Effector memory CD4-positive, alpha-beta T cell (primary cell): ENCODE measurements at regions not wholly inside any gene's neighbourhood (a gene's known extent, or its start where the extent isn't known, plus 50 kb on each side); places are given as distances from the start of the nearest gene placed in this dataset.
"Not testable (repeated sequence)": the region's sequence is repeated elsewhere in the genome, so short reads cannot be mapped to it uniquely, and the experiment has no call there.

ENCODE experiments used
- DNase-seq, 3 donors: peaks; one replicate each; pipeline ENCODE4 v3.0.0-alpha.2; 2020
- H3K27ac ChIP-seq: 2 replicates; pipeline ENCODE4 v1.7.0; 2013; ENCODE audit warnings: mild to moderate bottlenecking, low read length, moderate library complexity; ENCODE audit not compliant: insufficient read depth, poor library complexity, severe bottlenecking
- H3K27me3 ChIP-seq: replicated peaks from 2 replicates; pipeline ENCODE4 v1.7.0; 2013; ENCODE audit warnings: mild to moderate bottlenecking, low read length; ENCODE audit not compliant: insufficient read depth, control insufficient read depth, poor library complexity, severe bottlenecking
- H3K36me3 ChIP-seq: 2 replicates; pipeline ENCODE4 v1.7.0; 2013; ENCODE audit warnings: mild to moderate bottlenecking, low read length, moderate library complexity; ENCODE audit not compliant: control insufficient read depth, insufficient read depth
- H3K4me1 ChIP-seq: 2 replicates; pipeline ENCODE4 v1.7.0; 2013; ENCODE audit warnings: low read length, mild to moderate bottlenecking; ENCODE audit not compliant: control insufficient read depth, insufficient read depth, poor library complexity, severe bottlenecking
- H3K4me3 ChIP-seq: 2 replicates; pipeline ENCODE4 v1.7.0; 2013; ENCODE audit warnings: low read length, low read depth, mild to moderate bottlenecking; ENCODE audit not compliant: insufficient read depth, poor library complexity, severe bottlenecking
- H3K9me3 ChIP-seq: 2 replicates; pipeline ENCODE4 v1.7.0; 2013; ENCODE audit warnings: mild to moderate bottlenecking, low read length, moderate library complexity; ENCODE audit not compliant: control insufficient read depth

- not testable (repeated sequence) for DNase-seq, H3K27me3 ChIP-seq, H3K4me1 ChIP-seq, H3K36me3 ChIP-seq, H3K27ac ChIP-seq, H3K4me3 ChIP-seq, H3K9me3 ChIP-seq
Observed at GRCh38 chr9:40868437-40868836, 260.0 kb downstream of the FOXD4L6 start.
